ENCODE measurements at regions not wholly inside any gene's neighbourhood (a gene's known extent, or its start where the extent isn't known, plus 50 kb on each side); places are given as distances from the start of the nearest gene placed in this dataset.

GRCh38 chr9:16982780-16983310 lies 112.4 kb upstream of the BNC2 start:
- Histone ChIP-seq H3K4me1 (ENCODE audit: control insufficient read depth, insufficient read depth, low read length) (no peaks in the 10 kb centered on the region), H3K4me3 (ENCODE audit: low read depth in 2 of 2, low read length in 2 of 2) (no peak overlapping the region), H3K27ac (ENCODE audit: low read length) (no peak overlapping the region), H3K36me3 (ENCODE audit: control insufficient read depth, insufficient read depth, low read length) (no peaks in the 10 kb centered on the region), H3K27me3 (ENCODE audit: control insufficient read depth, insufficient read depth, low read length) (no peaks in the 10 kb centered on the region), H3K9me3 (ENCODE audit: control insufficient read depth, insufficient read depth, low read depth, low read length) (no peaks in the 10 kb centered on the region)
- in situ Hi-C loops (cut with HindIII; ENCODE audit: low pct_unique_long_range_greater_than_20kb, low sequenced_read_pairs) (no loop called here), intact Hi-C loops (cut with micrococcal nuclease; ENCODE audit: unreplicated experiment) (no loop called here)
- BruUV-seq (replicated peaks): no TSS peak
- ChIA-PET POLR2A (no interaction called here), CTCF (no interaction called here)
- no peak for DNase-seq (ENCODE audit: low read depth, low spot score)
- TF ChIP-seq POLR2AphosphoS5 (IDR thresholded peaks at IDR 0.05; ENCODE audit: low read depth, low read length): no peak
- TF ChIP-seq SIN3A (IDR thresholded peaks at IDR 0.05; ENCODE audit: borderline replicate concordance, insufficient read depth, low read depth, low read length): no peak
- no peak for TF ChIP-seq TCF7L2 (IDR thresholded peaks at IDR 0.05; ENCODE audit: low read depth, low read length)
- no peak for TF ChIP-seq REST (IDR thresholded peaks at IDR 0.05; ENCODE audit: insufficient read depth in 1 of 2, low read depth in 2 of 2, low read length in 1 of 2)
- TF ChIP-seq CTCF (IDR thresholded peaks at IDR 0.05): no peak
- ATAC-seq: no peak

- intact Hi-C loops (cut with micrococcal nuclease; ENCODE audit: unreplicated experiment) (no loop called here), in situ Hi-C loops (cut with HindIII; ENCODE audit: low pct_unique_long_range_greater_than_20kb, low sequenced_read_pairs) (no loop called here)
- CTCF ChIA-PET: no interaction called here
- ATAC-seq (no peak), DNase-seq (ENCODE audit: low read depth, low spot score) (no peak)
- H3K36me3 ChIP-seq (ENCODE audit: control insufficient read depth, insufficient read depth, low read length): no peaks in the 10 kb centered on the region
- BruUV-seq (replicated peaks): no TSS peak
- no peaks in the 10 kb centered on the region for H3K4me1 ChIP-seq (ENCODE audit: control insufficient read depth, insufficient read depth, low read length)
- no peak overlapping the region for H3K27ac ChIP-seq (ENCODE audit: low read length)
- no peaks in the 10 kb centered on the region for H3K9me3 ChIP-seq (ENCODE audit: control insufficient read depth, insufficient read depth, low read depth, low read length)
- TF ChIP-seq CTCF (IDR thresholded peaks at IDR 0.05) (no peak), REST (IDR thresholded peaks at IDR 0.05; ENCODE audit: insufficient read depth in 1 of 2, low read depth in 2 of 2, low read length in 1 of 2) (no peak), TCF7L2 (IDR thresholded peaks at IDR 0.05; ENCODE audit: low read depth, low read length) (no peak), POLR2AphosphoS5 (IDR thresholded peaks at IDR 0.05; ENCODE audit: low read depth, low read length) (no peak), SIN3A (IDR thresholded peaks at IDR 0.05; ENCODE audit: borderline replicate concordance, insufficient read depth, low read depth, low read length) (no peak)
- POLR2A ChIA-PET: no interaction called here
- H3K27me3 ChIP-seq (ENCODE audit: control insufficient read depth, insufficient read depth, low read length): no peaks in the 10 kb centered on the region
- H3K4me3 ChIP-seq (ENCODE audit: low read depth in 2 of 2, low read length in 2 of 2): no peak overlapping the region
Measured at GRCh38 chr9:16976427-16976826, 106.0 kb upstream of the BNC2 start.
